Adrenal gland (tissue), 9 donors: ENCODE measurements at regions not wholly inside any gene's neighbourhood (a gene's known extent, or its start where the extent isn't known, plus 50 kb on each side); places are given as distances from the start of the nearest gene placed in this dataset.

Experiments
- DNase-seq, 7 donors: peaks; one replicate each; pipeline ENCODE4 v3.0.0-alpha.2; 2019 to 2020
- H3K27ac ChIP-seq, 5 donors: fragments of 200-600 bp; sonication (generic) in 4 of 5; 1 replicate in 3 of 5; 2 replicates in 2 of 5; pipeline versions ENCODE4 v1.5.1 to v1.8.0; 2016 to 2020; ENCODE audit warnings: mild to moderate bottlenecking in 1 of 5
- H3K27me3 ChIP-seq: fragments of 200-600 bp; 2 replicates; pipeline ENCODE4 v1.8.0; 2021
- H3K36me3 ChIP-seq, 2 donors: fragments of 200-600 bp; replicated peaks in 1 of 2; 1 replicate in 1 of 2; 2 replicates in 1 of 2; pipeline versions ENCODE4 v1.5.1 to v1.8.0; 2018 to 2022
- H3K4me1 ChIP-seq, 2 donors: fragments of 200-600 bp; replicated peaks in 1 of 2; 1 replicate in 1 of 2; 2 replicates in 1 of 2; pipeline versions ENCODE4 v1.5.1 to v1.8.0; 2018 to 2021
- H3K4me3 ChIP-seq, 4 donors: fragments of 200-600 bp; sonication (generic) in 3 of 4; one replicate each; pipeline ENCODE4 v1.5.1; 2016 to 2018
- H3K9me3 ChIP-seq, 3 donors: fragments of 200-600 bp; sonication (generic) in 1 of 3; replicated peaks in 1 of 3; 1 replicate in 2 of 3; 2 replicates in 1 of 3; pipeline versions ENCODE4 v1.5.1 to v1.8.0; 2016 to 2021
- POLR2A ChIP-seq, 2 donors: fragments of 450-650 bp; IDR thresholded peaks; one replicate each; pipeline ENCODE4 v1.6.1; 2017; ENCODE audit warnings: antibody characterized with exemption in 2 of 2, mild to moderate bottlenecking in 2 of 2, moderate library complexity in 1 of 2
- WGBS, 4 donors: extraction: QIAGEN DNeasy Blood & Tissue Kit in 2 of 4; methylation state at CpG; one replicate each; pipeline versions ENCODE4 v1.1.5 to v1.1.7; 2013 to 2017; 5-methylcytosine and 5-hydroxymethylcytosine counted together
- intact Hi-C, 2 donors: fragments of 100-400 bp; cut with DNase I; formaldehyde crosslinking; loops; one replicate each; pipeline versions ENCODE4 v1.14.1 to v1.15.0; 2022 to 2023
- TF ChIP-seq, protein P1 (sequence below), 6 experiments: fragments of 450-650 bp in 4 of 6; fragments of 200-600 bp in 2 of 6; sonication (generic) in 1 of 6; IDR thresholded peaks; 1 replicate in 5 of 6; 2 replicates in 1 of 6; pipeline versions ENCODE4 v1.5.1 to v1.8.0; 2016 to 2021; ENCODE audit warnings: antibody characterized with exemption in 6 of 6, mild to moderate bottlenecking in 2 of 6, moderate library complexity in 1 of 6
- donor health status: healthy with polysubstance abuse.
- donor health status: Bipolar disorder and iron deficiency.
- donor health status: DM: yes; HTN: yes; CAD: no.
- donor health status: DM: no; HTN: no; CAD: no.
- donor health status: DM: no; HTN: no; CAD: no.

DNA sequence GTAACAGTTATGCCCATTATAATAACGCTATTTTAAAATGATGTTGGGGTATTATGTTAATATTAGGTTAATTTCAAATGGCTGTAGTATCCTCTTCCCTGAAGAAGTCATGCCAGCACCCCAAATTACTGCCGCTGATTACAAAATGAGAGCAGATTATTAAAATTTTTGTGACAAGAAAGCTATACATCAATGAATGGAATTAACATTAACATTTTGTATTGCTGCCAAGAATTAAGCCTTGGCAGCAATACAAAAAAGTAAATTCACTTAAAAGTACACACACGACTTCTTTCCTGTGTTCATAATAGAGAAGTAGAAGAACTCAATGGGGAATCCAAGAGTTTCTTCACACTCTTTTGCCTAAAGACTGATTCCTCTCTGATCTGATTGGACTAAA is 482.8 kb downstream of the STIM2 start:
- WGBS, 4 donors, result 43 to 53% (median 49%) methylated on average over 3 of the region's 3 CpGs
- Histone ChIP-seq H3K36me3 (no peaks in the 10 kb centered on the region), H3K4me1 (no peaks in the 10 kb centered on the region), H3K27me3 (no peaks in the 10 kb centered on the region), H3K9me3 (no peaks in the 10 kb centered on the region), H3K27ac (no peak overlapping the region), H3K4me3 (no peak overlapping the region)
- no peak for TF ChIP-seq POLR2A (IDR thresholded peaks at IDR 0.05)
- TF ChIP-seq, protein P1, sequence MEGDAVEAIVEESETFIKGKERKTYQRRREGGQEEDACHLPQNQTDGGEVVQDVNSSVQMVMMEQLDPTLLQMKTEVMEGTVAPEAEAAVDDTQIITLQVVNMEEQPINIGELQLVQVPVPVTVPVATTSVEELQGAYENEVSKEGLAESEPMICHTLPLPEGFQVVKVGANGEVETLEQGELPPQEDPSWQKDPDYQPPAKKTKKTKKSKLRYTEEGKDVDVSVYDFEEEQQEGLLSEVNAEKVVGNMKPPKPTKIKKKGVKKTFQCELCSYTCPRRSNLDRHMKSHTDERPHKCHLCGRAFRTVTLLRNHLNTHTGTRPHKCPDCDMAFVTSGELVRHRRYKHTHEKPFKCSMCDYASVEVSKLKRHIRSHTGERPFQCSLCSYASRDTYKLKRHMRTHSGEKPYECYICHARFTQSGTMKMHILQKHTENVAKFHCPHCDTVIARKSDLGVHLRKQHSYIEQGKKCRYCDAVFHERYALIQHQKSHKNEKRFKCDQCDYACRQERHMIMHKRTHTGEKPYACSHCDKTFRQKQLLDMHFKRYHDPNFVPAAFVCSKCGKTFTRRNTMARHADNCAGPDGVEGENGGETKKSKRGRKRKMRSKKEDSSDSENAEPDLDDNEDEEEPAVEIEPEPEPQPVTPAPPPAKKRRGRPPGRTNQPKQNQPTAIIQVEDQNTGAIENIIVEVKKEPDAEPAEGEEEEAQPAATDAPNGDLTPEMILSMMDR (IDR thresholded peaks at IDR 0.05), result no peak
- no peak for DNase-seq
- intact Hi-C loops, result no loop called here

DNA sequence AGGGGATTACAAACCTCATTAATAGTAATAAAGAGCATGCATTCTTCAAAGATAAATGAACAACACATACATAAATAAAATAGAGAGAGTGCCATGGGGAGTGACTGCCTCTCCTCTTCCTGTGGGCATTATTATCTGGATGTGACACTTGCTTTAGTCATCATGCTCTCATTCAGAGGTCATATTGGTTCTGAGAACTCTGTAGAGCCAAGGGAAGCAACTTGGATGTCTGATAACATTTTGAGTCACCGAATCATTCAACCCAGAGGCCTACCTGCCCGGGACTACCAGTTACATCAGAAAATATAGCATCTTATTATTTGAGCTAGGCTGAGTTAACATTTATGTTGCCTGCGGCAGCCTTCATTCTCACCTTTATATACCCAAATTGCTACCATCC is 489.5 kb downstream of the STIM2 start:
- H3K4me3 ChIP-seq, result no peak overlapping the region
- 72 to 83% (median 77%) methylated on average over 3 of the region's 3 CpGs for WGBS, 4 donors
- DNase-seq, result no peak
- H3K27me3 ChIP-seq, result no peaks in the 10 kb centered on the region
- TF ChIP-seq, protein P1 (IDR thresholded peaks at IDR 0.05), result no peak
- no peak for TF ChIP-seq POLR2A (IDR thresholded peaks at IDR 0.05)
- H3K4me1 ChIP-seq, result no peaks in the 10 kb centered on the region
- intact Hi-C loops, result no loop called here
- no peaks in the 10 kb centered on the region for H3K9me3 ChIP-seq
- H3K27ac ChIP-seq, result no peak overlapping the region
- no peaks in the 10 kb centered on the region for H3K36me3 ChIP-seq

DNA sequence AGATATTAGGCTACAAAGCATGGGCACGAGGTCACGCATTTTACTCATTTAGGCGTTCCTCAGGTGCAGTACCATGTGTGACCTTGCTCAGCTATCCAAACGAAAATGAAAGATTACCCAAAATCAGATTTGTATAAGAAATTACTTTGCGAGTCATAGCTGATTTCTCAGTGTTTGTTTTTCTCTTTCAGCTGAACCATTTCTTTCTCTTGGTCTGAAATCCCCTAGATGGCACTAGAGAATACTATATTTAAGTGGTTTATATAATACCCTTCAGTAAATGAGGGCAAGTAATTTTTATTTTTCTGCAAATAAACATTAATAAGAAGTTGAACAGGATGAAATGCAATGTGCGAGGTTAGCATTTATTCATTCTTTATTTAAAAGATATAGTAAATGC is 496.6 kb downstream of the STIM2 start:
- H3K36me3 ChIP-seq, result no peaks in the 10 kb centered on the region
- no peaks in the 10 kb centered on the region for H3K27me3 ChIP-seq
- no peak overlapping the region for H3K4me3 ChIP-seq
- no peaks in the 10 kb centered on the region for H3K9me3 ChIP-seq
- intact Hi-C loops, result no loop called here
- H3K27ac ChIP-seq, result no peak overlapping the region
- no peak for TF ChIP-seq POLR2A (IDR thresholded peaks at IDR 0.05)
- TF ChIP-seq, protein P1 (IDR thresholded peaks at IDR 0.05), result peak in 1 of 6 experiments; percentile 16
- H3K4me1 ChIP-seq, result peaks cover 0 to 7% of the 10 kb centered on the region in 2 donors
- WGBS, 4 donors, result 33 to 38% (median 37%) methylated on average over 6 of the region's 6 CpGs
- no peak for DNase-seq

DNA sequence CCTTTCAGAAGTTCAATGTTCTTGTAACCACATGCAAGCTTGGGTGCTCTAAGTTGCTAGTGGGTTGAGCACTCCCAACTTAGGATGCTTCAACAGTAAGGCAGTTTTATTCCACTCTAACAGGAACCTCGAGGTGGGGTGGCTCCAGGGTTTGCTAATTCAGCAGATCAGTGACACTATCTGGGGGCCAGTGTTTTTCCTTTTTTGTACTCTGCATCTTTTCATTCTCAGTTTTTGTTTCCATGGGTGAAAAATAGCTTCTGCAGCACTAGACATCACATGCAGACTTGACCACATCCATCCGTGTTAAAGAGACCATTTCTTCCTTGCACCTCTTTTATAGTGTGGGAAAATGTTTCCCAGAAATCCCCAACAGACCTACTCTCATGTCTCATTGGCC is 497.6 kb downstream of the STIM2 start:
- 55 to 66% (median 58%) methylated on average over 2 of the region's 2 CpGs for WGBS, 4 donors
- H3K4me1 ChIP-seq, result peaks cover 0 to 7% of the 10 kb centered on the region in 2 donors
- H3K36me3 ChIP-seq, result no peaks in the 10 kb centered on the region
- intact Hi-C loops, result no loop called here
- DNase-seq, result no peak
- TF ChIP-seq, protein P1 (IDR thresholded peaks at IDR 0.05), result no peak
- TF ChIP-seq POLR2A (IDR thresholded peaks at IDR 0.05), result no peak
- no peak overlapping the region for H3K4me3 ChIP-seq
- H3K27me3 ChIP-seq, result no peaks in the 10 kb centered on the region
- no peaks in the 10 kb centered on the region for H3K9me3 ChIP-seq
- no peak overlapping the region for H3K27ac ChIP-seq
